Thoracic aorta (tissue), 2 donors: ENCODE measurements at regions not wholly inside any gene's neighbourhood (a gene's known extent, or its start where the extent isn't known, plus 50 kb on each side); places are given as distances from the start of the nearest gene placed in this dataset.

Experiments
- ATAC-seq: fragments of 150-250 bp; one replicate; pipeline ENCODE4 v1.8.0; 2017; ENCODE audit warnings: low read depth; ENCODE audit not compliant: insufficient number of reproducible peaks, low FRiP score
- DNase-seq: peaks from one replicate; pipeline ENCODE4 v3.0.0-alpha.2; 2020; ENCODE audit warnings: low spot score
- H3K27ac ChIP-seq, 2 donors: fragments of 200-600 bp; sonication (generic); 1 replicate in 1 of 2; 2 replicates in 1 of 2; pipeline ENCODE4 v1.5.1; 2016; ENCODE audit warnings: mild to moderate bottlenecking in 2 of 2, moderate library complexity in 2 of 2
- H3K27me3 ChIP-seq: fragments of 200-600 bp; sonication (generic); replicated peaks from 2 replicates; pipeline ENCODE4 v1.6.0; 2016; ENCODE audit warnings: mild to moderate bottlenecking; ENCODE audit not compliant: insufficient read depth
- H3K36me3 ChIP-seq: fragments of 200-600 bp; sonication (generic); one replicate; pipeline ENCODE4 v1.5.1; 2016
- H3K4me1 ChIP-seq, 2 donors: fragments of 200-600 bp; sonication (generic); 1 replicate in 1 of 2; 2 replicates in 1 of 2; pipeline versions ENCODE4 v1.5.1 to v1.6.0; 2016; ENCODE audit warnings: low read depth in 2 of 2, mild to moderate bottlenecking in 1 of 2; ENCODE audit not compliant: control insufficient read depth in 1 of 2
- H3K4me3 ChIP-seq: fragments of 200-600 bp; sonication (generic); 2 replicates; pipeline ENCODE4 v1.5.1; 2016; ENCODE audit warnings: mild to moderate bottlenecking
- H3K9me3 ChIP-seq: fragments of 200-600 bp; sonication (generic); 2 replicates; pipeline ENCODE4 v1.5.1; 2016
- CTCF ChIP-seq: fragments of 200-600 bp; sonication (generic); IDR thresholded peaks from one replicate; pipeline ENCODE4 v1.5.1; 2019; ENCODE audit warnings: antibody characterized with exemption

DNA sequence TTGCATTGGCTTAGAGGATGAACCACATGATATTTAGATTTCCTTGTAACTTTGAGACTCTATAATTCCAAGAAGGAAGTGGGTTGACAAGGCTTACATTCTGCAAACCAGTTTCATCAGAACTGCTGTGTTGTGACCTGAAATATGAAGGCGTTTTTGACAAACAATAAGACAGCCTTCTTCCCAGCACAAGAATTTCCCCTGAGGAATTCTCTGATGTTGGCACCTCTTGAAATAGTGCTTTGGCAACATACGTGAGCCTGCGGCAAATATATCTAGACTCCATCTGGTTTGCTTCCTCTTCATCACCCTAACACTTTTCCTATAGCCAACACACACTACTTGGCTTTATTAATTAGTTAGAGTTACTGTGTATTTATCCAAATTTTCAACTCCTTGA is 585.5 kb upstream of the SOX9 start:
- no peak overlapping the region for H3K27ac ChIP-seq
- no peak for TF ChIP-seq CTCF
- no peak for ATAC-seq
- DNase-seq: no peak
- no peaks in the 10 kb centered on the region for H3K27me3 ChIP-seq
- no peak overlapping the region for H3K4me3 ChIP-seq
- H3K36me3 ChIP-seq: no peaks in the 10 kb centered on the region
- H3K9me3 ChIP-seq: no peaks in the 10 kb centered on the region
- H3K4me1 ChIP-seq: no peaks in the 10 kb centered on the region

- no peaks in the 10 kb centered on the region for H3K9me3 ChIP-seq
- no peak overlapping the region for H3K27ac ChIP-seq
- no peak for ATAC-seq
- no peak for TF ChIP-seq CTCF
- no peak overlapping the region for H3K4me3 ChIP-seq
- H3K4me1 ChIP-seq: no peaks in the 10 kb centered on the region
- no peaks in the 10 kb centered on the region for H3K36me3 ChIP-seq
- H3K27me3 ChIP-seq: no peaks in the 10 kb centered on the region
- no peak for DNase-seq
These were observed 574.4 kb upstream of the SOX9 start for GRCh38 chr17:71546419-71546818.

DNA sequence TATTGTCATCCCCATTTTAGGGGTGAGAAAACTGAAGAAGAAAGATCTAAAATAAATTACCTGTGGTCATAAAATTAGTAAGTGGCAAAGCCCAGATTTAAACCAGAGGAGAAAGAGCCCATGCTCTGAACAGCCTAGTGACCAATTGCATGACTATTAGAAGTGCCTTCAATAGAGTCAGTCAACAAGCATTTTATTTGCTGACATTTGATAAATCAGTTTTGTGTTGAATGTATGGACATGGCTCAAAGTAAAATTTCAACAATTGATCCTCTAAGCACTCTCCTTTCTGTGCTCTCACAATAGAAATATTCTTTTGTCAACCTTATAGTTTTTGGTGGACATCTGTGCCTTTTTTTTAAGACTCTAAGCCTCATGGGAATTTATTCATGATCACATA is 572.9 kb upstream of the SOX9 start:
- Histone ChIP-seq H3K9me3 (no peaks in the 10 kb centered on the region), H3K36me3 (no peaks in the 10 kb centered on the region), H3K4me1 (no peaks in the 10 kb centered on the region), H3K27ac (no peak overlapping the region), H3K4me3 (no peak overlapping the region), H3K27me3 (no peaks in the 10 kb centered on the region)
- ATAC-seq: no peak
- no peak for DNase-seq
- TF ChIP-seq CTCF: no peak

- Histone ChIP-seq H3K27me3 (no peaks in the 10 kb centered on the region), H3K4me1 (no peaks in the 10 kb centered on the region), H3K36me3 (no peaks in the 10 kb centered on the region), H3K27ac (no peak overlapping the region), H3K9me3 (no peaks in the 10 kb centered on the region), H3K4me3 (no peak overlapping the region)
- DNase-seq (no peak), ATAC-seq (no peak)
- no peak for TF ChIP-seq CTCF
These were observed 572.2 kb upstream of the SOX9 start for GRCh38 chr17:71548540-71549190.

- Histone ChIP-seq H3K4me3 (no peak overlapping the region), H3K9me3 (no peaks in the 10 kb centered on the region), H3K36me3 (no peaks in the 10 kb centered on the region), H3K27me3 (no peaks in the 10 kb centered on the region), H3K4me1 (no peaks in the 10 kb centered on the region), H3K27ac (no peak overlapping the region)
- no peak for TF ChIP-seq CTCF
- ATAC-seq (no peak), DNase-seq (no peak)
These were observed 570.1 kb upstream of the SOX9 start for GRCh38 chr17:71550675-71551074.
